IPS-NIHi7 (cell line): ENCODE measurements at regions not wholly inside any gene's neighbourhood (a gene's known extent, or its start where the extent isn't known, plus 50 kb on each side); places are given as distances from the start of the nearest gene placed in this dataset.
"Not testable (repeated sequence)": the region's sequence is repeated elsewhere in the genome, so short reads cannot be mapped to it uniquely, and the experiment has no call there.

ENCODE experiments used
- DNase-seq: peaks from one replicate; pipeline ENCODE4 v3.0.0; 2012; ENCODE audit warnings: mixed read lengths; ENCODE audit errors: extremely low spot score

DNA sequence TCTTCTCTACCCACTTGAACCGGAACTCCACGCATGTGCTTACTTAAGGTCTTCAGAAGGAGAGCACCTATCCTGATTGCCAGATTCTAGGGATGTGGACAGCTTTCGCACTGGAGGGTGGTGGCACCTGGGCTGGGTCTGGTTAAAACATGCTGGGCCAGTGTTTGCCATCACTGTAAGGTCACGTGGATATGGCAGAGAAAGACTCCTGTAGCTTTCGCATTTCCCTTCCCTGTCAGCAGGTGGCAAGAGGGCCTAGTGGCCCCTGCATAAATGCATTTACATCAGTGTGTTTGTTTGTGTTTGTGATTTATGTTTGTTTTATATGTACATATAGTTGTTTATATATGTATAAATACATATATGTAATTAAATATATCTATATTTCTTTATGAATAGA lies 192.5 kb downstream of the ANKRD36 start:
- DNase-seq, result not testable (repeated sequence)

DNA sequence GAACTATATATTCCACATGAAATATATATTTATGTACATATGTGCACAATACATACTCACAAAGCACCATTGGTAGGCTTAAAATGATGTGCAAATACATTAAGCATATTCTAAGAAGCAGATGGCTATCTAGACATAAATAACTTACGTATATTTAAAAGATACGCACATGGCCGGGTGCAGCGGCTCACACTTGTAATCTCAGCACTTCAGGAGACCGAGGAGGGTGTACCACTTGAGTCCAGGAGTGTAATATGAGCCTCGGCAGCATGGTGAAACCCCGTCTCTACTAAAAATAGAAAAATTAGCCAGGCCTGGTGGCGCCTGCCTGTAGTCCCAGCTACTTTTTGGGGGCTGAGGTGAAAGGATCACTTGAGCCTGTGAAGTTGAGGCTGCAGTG lies 189.9 kb downstream of the ANKRD36 start:
- not testable (repeated sequence) for DNase-seq

DNA sequence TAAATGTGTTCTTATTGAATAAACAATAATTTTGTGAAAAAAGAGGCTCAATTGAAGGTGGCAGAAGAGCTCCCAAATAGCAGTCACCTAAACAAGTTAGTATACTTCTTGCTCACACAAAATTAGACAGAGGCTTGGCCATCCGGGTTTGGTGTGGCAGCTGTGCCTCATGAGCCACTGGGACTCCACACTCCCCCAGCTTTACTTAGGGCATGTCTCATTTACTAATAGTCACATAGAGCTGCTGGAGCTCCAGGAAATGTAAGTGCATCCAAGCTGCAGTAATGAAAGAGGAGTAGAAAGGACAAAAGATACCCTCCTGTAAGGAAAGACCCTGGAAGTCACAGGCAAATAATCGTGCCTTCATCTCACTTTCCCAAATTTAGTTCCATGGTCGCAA lies 188.8 kb downstream of the ANKRD36 start:
- not testable (repeated sequence) for DNase-seq
